Stimulated activated CD4-positive, alpha-beta T cell treated with anti-CD3 and anti-CD28 coated beads, Interleukin-2, amount 100 ng/mL, for 48 hours (primary cell): ENCODE measurements at regions not wholly inside any gene's neighbourhood (a gene's known extent, or its start where the extent isn't known, plus 50 kb on each side); places are given as distances from the start of the nearest gene placed in this dataset.

Experiments
- DNase-seq, 2 donors: peaks; one replicate each; pipeline ENCODE4 v3.0.0-alpha.2; 2020

DNA sequence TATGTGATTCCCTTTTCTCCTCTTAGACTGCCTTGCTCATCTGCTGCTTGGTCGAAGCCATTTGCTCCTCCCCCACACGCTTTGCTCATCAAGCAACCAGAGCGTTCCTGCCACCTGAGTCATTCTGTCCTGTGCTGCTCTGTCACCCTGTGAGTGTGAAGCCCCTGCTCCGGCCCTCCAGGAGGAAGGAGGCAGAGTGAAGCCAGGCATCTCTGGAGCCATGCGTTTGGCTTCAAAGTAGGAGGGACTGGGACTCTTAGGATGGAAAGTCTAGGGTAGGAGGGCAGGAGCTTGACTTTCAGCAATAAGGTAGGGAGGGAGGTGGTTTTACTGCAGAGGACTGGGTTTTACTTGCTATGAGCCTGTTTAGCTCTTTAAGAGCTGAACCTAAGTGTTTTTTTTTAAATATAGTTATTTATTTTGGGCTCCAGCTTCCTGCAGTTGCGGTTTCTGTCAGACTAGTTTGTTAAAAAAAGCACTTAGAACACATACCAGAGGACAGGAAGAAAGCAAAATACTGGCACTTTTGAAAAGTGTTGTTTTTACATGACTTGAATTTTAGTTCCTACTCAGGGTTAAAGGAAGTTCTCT, 63.6 kb downstream of the SPINK2 start:
- peak; percentile 68 to 69 for DNase-seq

DNA sequence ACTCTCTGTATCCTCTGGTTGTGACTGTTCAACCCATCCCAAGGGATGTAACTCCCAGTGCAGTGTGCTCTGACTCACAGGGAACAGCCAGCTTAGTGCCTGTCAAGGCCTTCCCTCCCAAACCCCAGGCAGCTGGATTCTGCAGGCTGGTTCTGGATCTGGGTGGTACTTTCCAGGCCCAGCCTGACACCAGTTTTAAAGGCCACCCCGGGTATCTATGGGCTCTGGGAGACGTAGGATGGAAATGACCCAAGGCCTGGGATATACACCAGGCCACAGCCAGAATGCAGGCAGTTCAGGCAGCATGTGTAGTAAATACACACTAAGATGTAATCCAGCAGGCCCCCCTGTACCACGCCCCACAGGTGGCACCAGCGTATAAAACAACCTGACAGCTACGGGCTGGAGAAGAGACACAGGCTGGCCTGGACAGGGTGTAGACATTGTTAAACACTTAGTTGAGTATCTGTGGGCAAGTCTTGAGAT, 64.2 kb downstream of the SPINK2 start:
- no peak for DNase-seq

DNA sequence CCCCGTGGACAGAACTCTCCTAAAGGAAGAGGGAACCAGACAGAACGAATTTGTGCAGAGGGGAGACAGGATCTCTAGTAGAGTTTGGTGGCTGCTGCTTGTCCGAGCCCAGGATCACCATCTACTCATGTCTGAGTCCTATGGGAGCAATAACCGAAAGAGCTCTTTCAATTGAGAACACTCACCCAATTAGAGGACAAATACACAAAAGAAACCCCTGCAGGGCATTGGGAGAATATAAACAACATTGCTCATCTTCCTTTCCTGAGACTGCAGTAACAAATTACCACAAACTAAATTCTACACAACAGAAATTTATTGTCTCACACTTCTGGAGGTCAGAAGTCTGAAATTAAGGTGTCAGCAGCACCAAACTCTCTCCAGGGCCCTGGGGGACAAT, 65.6 kb downstream of the SPINK2 start:
- no peak for DNase-seq

DNA sequence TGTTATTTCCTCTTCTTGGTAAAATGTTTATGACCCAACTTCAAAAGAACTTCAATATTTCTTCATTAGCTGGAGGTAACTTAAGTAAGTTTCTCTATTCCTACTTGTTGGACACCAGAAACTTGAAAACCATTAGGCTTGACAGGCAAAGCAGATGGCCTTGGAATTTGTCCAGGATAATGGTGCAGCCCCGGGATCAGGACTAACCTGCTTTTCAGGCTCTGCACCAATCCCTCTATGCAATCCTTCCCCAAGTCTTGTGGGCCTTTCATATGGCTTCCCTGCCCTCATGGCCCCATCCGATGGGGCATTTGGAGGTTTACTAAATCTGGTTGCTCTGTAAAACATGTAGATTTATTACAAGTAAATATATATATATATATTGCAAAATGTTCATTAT, 68.5 kb downstream of the SPINK2 start:
- no peak for DNase-seq

DNA sequence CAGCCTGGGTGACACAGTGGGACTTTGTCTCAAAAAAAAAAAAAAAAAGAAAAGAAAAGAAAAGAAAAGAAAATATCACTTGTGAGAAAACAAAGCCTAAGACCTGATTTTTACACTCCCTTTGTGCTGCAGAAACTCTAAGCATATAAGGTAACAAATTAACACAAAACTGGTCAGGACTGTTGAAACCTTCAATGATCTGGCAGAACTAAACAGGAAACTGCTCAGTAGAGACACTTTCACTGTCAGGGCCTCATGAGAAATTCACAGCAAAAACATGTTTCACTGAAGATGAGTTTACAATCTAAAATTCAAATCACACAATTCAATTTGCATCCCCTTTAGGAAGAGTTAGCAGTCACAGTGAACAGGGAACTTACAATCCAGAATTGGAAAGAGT, 69.1 kb upstream of the HOPX start:
- DNase-seq = no peak

DNA sequence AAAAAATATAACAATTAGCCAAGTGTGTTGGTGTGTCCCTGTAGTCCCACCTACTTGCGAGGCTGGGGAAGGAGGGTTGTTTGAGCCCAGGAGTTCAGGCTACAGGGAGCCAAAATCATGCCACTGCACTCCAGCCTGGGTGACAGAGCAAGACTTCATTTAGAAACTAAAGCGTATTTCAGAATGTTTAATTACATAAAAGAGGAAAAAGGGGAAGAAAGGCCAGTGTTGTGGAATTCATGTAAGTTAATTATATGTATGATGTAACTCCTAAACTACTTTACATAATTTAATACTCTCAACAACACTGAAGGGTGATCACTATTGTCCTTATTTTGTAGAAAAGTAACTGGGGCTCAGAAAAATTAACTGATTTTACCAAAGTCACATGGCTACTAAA, 67.2 kb upstream of the HOPX start:
- DNase-seq = no peak

DNA sequence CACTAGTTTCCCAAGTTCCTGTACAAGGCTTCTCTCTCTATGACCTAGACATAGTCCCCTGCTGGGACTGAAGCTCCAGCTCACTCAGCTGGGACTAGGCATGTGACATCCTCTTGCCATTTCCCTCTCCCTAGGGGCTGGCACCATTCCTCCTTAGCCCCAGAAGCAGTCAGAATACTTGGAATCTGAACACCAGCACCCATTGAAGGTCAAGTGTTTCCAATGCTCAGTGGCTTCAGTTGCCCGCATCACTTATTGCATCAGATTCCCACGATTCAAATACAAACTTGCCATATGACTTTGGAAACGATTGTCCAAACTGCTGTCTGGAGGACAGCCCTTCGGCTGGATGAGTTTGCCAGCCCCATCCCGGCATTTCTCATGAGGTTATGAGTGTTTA, 65.5 kb upstream of the HOPX start:
- no peak for DNase-seq

DNA sequence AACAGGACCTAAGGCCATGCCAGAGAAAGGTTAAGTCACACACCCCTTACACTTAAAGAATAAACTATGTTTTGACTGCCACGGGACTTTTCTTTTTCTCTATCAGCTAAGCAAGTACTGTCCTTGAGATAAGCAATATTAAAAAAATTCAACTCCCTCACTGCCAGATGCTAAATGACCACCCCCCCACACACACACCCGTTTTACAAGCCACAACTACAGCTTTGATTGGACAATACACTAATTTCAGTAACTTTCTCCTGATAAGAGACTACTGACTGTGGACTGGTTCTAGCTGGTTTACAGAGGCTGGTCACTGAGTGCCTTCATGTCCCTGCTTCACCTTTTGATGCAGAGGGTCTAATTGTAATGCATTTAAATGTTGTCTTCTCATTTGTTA, 63.9 kb upstream of the HOPX start:
- no peak for DNase-seq

DNA sequence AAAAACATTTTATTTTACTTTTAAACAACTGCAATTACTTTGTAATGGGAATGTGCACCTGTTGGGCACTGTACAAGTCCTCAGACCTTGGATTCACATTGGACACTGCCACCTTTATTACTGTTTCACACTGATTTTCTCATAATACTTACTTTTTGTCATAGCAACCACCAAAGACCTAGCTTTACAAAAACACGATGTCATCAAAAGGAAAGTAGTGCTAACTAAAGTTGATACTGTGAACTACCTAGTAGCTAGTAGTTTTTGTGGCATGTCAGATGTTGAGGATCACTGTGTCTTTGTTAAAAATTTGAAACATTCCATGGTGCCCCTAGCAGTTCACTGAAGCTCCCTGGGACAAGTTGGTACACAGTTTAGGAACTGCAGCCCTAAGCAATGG, 62.9 kb upstream of the HOPX start:
- no peak for DNase-seq

DNA sequence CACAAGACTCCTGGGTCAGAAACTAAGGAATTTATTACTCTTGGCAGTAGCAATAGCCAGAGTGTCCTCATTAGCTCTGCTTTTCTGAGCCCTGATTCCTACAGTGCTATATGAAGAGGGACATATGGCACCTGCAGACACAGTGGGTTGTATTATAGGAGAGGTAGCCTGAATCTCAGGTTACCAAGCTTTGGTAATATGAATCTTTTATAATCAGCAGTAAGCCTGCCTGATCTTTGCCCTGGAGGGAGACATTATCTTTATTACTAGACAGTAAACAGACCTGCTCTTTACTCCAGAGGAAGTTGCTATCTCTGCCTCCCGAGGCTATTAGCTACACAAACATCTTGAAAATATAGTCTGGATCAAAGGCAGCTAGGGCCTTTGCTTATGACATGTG, 62.5 kb upstream of the HOPX start:
- no peak for DNase-seq

DNA sequence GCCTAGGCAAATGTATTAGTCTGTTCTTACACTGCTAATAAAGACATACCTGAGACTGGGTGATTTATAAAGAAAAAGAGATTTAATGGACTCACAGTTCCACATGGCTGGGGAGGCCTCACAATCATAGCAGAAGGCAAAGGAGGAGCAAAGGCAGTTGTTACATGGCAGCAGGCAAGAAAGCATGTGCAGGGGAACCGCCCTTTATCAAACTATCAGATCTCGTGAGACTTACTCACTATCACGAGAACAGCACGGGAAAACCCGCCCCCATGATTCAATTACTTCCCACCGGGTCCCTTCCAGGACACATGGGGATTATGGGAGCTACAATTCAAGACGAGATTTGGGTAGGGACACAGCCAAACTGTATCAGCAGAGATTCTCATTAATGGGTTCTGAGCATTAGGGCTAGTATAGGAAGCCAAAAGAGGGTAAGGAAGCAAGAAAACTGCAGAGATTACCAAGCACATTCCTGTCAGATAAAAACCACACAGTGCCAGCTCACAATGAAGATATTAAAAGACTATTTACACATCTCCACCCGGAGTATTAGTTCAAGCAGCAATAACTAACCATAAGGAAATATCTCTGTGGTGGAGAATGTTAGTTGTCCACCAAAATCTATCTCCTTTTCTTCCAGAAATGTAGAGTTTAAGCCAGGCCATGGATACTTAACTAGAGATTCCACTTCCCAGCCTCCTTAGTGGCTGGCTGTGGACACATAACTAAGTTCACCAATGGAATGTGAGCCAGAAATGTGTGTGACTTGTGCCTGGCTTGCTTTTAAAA, 61.2 kb upstream of the HOPX start:
- DNase-seq = no peak

DNA sequence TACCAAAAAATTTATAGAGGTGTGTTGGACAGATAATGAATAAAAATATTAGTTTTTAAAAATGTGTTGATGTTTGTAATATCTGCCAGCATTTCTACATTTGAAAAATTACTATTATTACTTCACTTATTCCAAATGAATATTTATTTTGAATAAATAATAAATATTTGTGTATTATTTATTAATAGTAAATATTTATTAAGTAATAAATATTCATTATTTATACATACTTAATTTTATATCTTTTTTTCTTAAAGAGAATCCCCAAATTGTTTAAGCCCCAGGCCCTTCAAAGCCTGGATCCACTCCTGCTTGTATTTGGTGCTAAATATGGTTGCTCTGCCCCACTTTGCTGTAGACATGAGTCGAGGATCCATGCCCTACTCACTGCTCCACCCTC, 60.5 kb upstream of the HOPX start:
- no peak for DNase-seq

DNA sequence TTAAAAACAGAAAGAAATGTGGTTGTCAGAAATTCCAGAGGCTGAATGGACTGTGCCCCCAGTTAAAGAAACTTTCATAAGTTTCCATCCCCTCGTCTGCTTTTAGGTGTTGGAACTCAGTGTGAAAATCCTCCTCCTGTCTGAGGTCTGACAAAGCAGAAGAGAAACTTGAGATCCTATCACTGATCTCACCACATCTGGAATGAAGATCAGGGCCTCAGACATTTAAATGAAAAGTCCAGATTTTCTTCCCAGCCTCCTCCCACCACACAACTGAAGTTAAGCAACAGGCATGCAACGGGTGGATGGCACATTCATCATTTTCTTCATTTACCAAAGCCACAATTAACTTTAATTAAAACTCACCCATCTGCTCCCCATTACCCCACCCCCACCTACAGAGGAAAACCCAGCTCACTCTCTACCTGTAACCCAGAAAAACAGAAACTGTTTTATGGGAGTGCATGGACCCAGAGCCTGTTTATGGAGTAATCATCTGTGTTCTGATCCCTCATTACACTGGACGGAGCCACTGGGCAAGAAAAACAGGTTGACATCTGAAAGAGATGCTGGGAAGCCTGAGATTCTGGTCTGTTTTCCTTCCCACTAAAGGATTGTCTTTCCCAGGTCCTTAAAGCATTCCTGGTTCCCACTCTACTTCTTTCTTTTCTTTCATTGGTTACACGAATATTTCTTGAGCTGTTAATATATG, 58.1 kb upstream of the HOPX start:
- no peak for DNase-seq

DNA sequence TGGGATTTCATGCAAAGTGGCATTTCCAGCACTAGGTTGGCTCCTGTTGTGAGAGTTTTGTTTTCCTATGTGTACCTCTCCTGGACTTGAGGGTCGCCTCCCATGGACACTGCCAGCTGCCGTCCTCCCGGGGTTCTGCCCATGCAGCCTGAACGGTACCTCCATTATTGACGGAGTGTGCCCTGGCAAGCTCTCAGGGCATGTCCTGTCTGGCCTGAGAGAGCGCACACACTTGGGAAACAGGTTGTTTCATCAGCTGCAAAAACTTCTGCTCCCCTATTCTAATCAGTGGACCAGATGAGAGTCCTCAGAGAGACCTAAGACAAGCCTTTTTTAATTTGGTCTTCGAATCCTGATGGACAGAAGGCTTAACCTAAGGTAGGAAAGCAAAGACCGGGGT, 56.6 kb upstream of the HOPX start:
- DNase-seq = no peak

DNA sequence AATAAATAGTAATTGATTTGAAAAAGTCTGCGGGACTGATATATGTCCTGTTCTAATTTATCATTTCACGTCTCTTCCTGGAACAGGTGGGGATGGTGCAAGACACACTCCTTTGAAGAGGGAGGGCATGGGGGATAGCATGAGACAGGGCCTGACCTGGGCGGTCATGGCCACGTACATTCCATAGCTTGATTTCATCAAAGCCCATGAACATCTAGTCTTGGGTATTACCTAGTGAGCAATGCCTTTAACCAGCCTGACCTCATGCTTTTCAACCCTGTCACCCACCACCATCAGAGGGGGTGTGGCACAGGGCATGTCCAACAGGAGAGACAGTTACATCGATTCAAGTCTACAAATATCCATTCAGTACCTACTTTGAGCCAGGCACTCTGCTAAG, 52.3 kb upstream of the HOPX start:
- no peak for DNase-seq

DNA sequence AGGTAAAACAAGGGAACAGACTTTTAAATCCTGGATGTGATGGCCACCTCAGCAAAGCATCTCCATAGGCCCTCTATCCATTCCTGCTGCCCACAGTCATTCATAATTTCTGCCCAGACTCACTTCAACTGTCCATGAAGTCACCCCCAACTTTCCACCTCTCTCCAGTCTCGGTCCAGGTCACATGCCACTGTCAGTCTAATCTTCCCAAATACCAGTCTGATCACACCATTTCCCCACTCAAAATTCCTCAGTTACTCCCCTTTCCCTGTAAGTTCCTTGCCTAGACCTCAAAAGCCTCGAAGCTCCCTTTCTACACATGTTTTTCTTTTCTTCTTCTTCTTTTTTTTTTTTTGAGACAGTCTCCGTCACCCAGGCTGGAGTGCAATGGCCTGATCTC, 51.2 kb upstream of the HOPX start:
- no peak for DNase-seq

DNA sequence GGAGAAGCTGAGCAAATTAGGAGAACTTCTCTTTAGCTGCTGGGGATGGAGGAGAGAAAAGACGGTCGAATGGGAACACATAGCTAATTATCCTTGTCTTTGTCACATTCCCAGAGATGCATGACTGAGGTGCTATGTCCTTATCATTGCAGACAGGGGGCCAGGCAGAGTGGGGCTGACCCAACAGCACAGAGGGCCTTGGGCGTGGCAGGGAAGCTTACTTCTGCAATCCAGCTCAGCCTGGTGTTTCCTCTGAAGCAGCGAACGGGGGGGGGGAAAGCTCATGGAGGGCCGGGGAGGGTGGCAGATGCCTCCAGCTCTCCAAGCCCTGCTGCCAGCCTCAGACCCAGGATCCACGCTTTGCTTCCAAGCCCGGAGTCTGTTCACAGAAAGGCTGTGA, 50.8 kb upstream of the HOPX start:
- no peak for DNase-seq
